BE2C (cell line): ENCODE measurements at regions not wholly inside any gene's neighbourhood (a gene's known extent, or its start where the extent isn't known, plus 50 kb on each side); places are given as distances from the start of the nearest gene placed in this dataset.

Experiments
- DNase-seq: peaks from one replicate; pipeline ENCODE4 v3.0.0-alpha.2; 2020
- H3K27me3 ChIP-seq: fragments of 250-450 bp; sonication (Bioruptor Pico); 2 replicates; pipeline ENCODE4 v1.5.1; 2020; ENCODE audit warnings: mild to moderate bottlenecking
- H3K36me3 ChIP-seq: fragments of 250-450 bp; sonication (Bioruptor Pico); 2 replicates; pipeline ENCODE4 v1.5.1; 2020; ENCODE audit warnings: mild to moderate bottlenecking
- H3K4me1 ChIP-seq: fragments of 250-450 bp; sonication (Bioruptor Pico); 2 replicates; pipeline ENCODE4 v1.5.1; 2020
- H3K4me3 ChIP-seq: 2 replicates; pipeline ENCODE4 v1.5.1; 2011; ENCODE audit warnings: low read depth, low read length
- H3K9me3 ChIP-seq: fragments of 250-450 bp; sonication (Bioruptor Pico); 2 replicates; pipeline ENCODE4 v1.5.1; 2020
- TF ChIP-seq, protein P1 (sequence below): IDR thresholded peaks from 2 replicates; pipeline ENCODE4 v1.5.1; 2012; ENCODE audit warnings: mild to moderate bottlenecking, low read depth, low read length

DNA sequence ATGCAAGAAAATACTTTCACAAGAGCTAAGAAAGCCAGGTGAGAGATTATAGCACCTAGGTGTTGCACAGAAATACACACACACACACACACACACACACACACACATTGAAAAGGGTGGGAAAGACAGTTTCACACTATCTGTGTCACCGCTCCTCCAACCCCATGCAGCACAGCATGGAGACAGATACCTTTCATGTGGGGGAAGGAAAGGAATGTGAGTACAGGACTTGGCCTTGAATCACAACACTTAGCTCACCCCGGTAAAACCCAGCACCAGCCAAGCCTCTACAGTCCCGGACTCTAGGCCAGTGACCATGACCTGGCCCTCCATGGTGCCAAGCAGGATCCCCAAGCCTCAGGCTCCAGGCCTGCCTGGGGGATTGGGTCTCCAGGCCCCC lies 462.0 kb upstream of the SPRY2 start:
- Histone ChIP-seq H3K36me3 (no peaks in the 10 kb centered on the region), H3K4me3 (no peak overlapping the region), H3K27me3 (no peaks in the 10 kb centered on the region), H3K9me3 (no peaks in the 10 kb centered on the region), H3K4me1 (no peaks in the 10 kb centered on the region)
- TF ChIP-seq, protein P1, sequence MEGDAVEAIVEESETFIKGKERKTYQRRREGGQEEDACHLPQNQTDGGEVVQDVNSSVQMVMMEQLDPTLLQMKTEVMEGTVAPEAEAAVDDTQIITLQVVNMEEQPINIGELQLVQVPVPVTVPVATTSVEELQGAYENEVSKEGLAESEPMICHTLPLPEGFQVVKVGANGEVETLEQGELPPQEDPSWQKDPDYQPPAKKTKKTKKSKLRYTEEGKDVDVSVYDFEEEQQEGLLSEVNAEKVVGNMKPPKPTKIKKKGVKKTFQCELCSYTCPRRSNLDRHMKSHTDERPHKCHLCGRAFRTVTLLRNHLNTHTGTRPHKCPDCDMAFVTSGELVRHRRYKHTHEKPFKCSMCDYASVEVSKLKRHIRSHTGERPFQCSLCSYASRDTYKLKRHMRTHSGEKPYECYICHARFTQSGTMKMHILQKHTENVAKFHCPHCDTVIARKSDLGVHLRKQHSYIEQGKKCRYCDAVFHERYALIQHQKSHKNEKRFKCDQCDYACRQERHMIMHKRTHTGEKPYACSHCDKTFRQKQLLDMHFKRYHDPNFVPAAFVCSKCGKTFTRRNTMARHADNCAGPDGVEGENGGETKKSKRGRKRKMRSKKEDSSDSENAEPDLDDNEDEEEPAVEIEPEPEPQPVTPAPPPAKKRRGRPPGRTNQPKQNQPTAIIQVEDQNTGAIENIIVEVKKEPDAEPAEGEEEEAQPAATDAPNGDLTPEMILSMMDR = no peak
- DNase-seq = no peak

DNA sequence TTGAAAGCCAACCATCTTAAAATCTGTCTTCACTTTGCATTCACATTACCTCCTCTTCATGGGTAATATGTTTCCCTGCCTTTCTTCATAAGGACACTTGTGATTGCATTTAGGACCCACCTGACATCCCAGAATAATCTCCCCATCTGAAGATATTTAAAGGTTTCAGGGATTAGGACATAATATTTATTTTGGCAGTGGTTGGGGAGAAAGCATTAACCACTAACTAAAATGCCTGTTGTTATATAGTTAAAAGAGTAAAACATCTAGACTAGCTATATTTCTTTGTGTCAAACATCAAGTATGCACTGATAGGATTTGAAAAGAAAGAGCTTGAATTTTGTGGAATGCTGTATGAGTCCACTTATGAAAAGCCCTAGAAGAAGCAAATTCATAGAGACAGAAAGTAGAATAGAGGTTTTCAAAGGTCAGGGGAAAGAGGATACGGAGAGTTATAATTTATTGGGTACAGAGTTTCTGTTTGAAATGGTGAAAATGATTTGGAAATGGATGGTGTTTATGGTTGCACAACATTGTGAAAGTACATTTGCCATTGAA lies 457.7 kb upstream of the SPRY2 start:
- Histone ChIP-seq H3K4me3 (no peak overlapping the region), H3K36me3 (no peaks in the 10 kb centered on the region), H3K4me1 (no peaks in the 10 kb centered on the region), H3K9me3 (no peaks in the 10 kb centered on the region), H3K27me3 (no peaks in the 10 kb centered on the region)
- TF ChIP-seq, protein P1 = no peak
- no peak for DNase-seq

DNA sequence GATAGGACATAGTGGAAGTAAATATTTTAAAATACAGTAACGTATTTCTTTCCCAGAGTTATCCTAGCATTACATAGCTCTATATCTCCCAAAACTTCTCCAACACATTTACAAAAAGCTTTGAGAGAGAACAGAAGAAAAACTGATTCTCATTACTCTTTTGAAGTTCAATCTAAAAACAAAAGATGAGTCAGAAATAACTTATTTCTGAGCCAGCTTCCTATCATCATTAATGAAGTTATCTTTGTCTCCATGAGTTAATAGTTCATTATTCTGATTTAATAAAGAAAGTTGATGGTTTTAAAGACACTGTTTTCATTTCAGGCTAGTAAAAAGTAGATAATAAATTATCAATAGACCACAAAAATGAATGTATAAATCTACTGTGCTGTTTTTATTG lies 446.7 kb upstream of the SPRY2 start:
- no peaks in the 10 kb centered on the region for H3K36me3 ChIP-seq
- peaks cover 17% of the 10 kb centered on the region for H3K4me1 ChIP-seq
- no peaks in the 10 kb centered on the region for H3K9me3 ChIP-seq
- no peak for DNase-seq
- H3K4me3 ChIP-seq = no peak overlapping the region
- TF ChIP-seq, protein P1 = no peak
- H3K27me3 ChIP-seq = no peaks in the 10 kb centered on the region

DNA sequence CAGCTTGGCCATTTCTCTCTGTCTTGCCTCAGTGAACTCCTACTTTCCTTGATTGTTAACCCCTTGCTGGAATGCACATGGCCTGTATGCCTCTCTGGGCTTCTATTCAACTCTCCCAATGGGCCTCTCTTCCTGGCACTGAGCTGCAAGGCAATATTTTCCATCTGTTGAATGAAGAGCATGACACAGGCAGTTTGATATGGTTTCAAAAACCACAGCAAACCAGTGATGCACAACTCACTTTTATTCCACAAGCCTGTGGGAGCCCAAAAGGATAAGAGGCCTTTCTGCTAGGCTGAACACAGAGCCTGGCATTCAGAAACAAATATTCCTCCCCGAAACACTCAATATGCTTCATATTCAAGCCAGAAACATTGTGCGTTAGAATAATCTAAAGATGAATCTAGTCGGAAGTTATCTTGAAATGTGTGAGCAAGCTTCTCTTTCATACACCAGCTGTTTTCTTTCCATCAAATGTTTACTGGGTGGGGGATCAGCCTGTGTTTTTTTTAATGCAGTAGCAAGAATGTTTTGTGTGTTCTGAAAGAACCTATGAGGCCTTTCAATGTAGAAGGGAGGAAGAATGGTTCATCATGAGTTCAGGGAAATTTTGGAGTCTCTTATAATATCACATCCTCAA lies 443.1 kb upstream of the SPRY2 start:
- TF ChIP-seq, protein P1 = no peak
- Histone ChIP-seq H3K4me1 (peaks cover 34% of the 10 kb centered on the region), H3K4me3 (no peak overlapping the region), H3K9me3 (no peaks in the 10 kb centered on the region), H3K27me3 (no peaks in the 10 kb centered on the region), H3K36me3 (no peaks in the 10 kb centered on the region)
- peak; percentile 9 for DNase-seq

DNA sequence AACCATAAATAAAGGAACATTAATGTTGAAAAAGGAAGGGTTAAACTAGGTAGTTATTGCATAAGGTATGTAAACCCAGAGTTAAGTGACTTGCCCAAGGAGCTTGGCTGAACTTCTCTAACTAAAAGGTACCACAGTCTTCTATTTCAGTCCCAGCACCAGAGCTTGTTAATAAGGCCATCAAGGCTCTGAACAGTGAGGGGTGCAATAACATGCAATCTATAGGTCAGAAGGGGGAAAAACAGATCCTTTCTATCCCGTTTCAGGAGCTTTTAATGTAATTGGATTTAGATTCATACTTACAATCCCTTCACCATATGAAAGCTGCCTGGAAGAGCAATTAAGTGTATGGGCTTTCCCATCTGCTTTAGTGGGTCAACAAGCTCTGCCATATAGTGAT lies 441.5 kb upstream of the SPRY2 start:
- H3K36me3 ChIP-seq = no peaks in the 10 kb centered on the region
- no peaks in the 10 kb centered on the region for H3K9me3 ChIP-seq
- DNase-seq = peak; percentile 24
- H3K4me1 ChIP-seq = peaks cover 34% of the 10 kb centered on the region
- TF ChIP-seq, protein P1 = no peak
- no peak overlapping the region for H3K4me3 ChIP-seq
- no peaks in the 10 kb centered on the region for H3K27me3 ChIP-seq

DNA sequence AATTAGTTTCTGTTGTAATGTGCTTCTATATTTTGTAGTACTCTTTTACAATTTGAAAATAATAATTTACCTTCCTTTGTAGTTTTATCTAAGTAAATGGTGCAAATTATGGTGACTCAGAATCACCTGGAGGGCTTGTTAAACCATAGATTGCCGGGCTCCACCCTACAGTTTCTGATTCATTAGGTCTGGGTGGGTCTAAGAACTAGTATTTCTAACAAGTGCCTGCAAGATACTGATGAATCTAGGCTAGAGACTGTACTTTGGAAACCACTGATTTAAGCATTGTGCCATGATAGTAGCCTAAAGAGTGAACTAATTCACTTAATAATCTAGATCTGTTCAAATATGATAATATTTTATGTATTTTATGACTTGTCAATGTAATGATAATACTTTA lies 437.4 kb upstream of the SPRY2 start:
- Histone ChIP-seq H3K36me3 (no peaks in the 10 kb centered on the region), H3K4me3 (no peak overlapping the region), H3K27me3 (no peaks in the 10 kb centered on the region), H3K9me3 (no peaks in the 10 kb centered on the region), H3K4me1 (peaks cover 24% of the 10 kb centered on the region)
- TF ChIP-seq, protein P1 = no peak
- DNase-seq = no peak
